ENCODE measurements at regions not wholly inside any gene's neighbourhood (a gene's known extent, or its start where the extent isn't known, plus 50 kb on each side); places are given as distances from the start of the nearest gene placed in this dataset.

- H3K23me2 ChIP-seq (ENCODE audit: low read depth, low read length): no peaks in the 10 kb centered on the region; the same call in 1 of the 2 replicates
- no peak overlapping the region for H3K4me2 ChIP-seq (ENCODE audit: insufficient read depth in 1 of 2, low read depth in 2 of 2, low read length in 2 of 2)
- TF ChIP-seq ASH2L (IDR thresholded peaks at IDR 0.05; ENCODE audit: low read length): no peak
- no peak for TF ChIP-seq CEBPB (IDR thresholded peaks at IDR 0.05; ENCODE audit: low read depth, low read length)
- TF ChIP-seq CREB1 (IDR thresholded peaks at IDR 0.05): no peak
- H3K27me3 ChIP-seq (replicated peaks in 1 of 4; ENCODE audit: control insufficient read depth in 3 of 4, extremely low read depth in 1 of 4, insufficient read depth in 3 of 4, low read length in 3 of 4): no peaks in the 10 kb centered on the region
- no peaks in the 10 kb centered on the region for H3K36me3 ChIP-seq (ENCODE audit: control insufficient read depth in 2 of 4, insufficient read depth in 4 of 4, low read length in 3 of 4)
- H2BK20ac ChIP-seq (ENCODE audit: low read length): no peak overlapping the region
- CTCF ChIA-PET (ENCODE audit: partially characterized antibody): interaction anchor here (0.6 to 4.4 kb wide), 9 partner anchors 15 to 1036 kb away, joined by 3 to 40 read pairs (median 4); no protein-coding TSS in a partner anchor
- H4K91ac ChIP-seq (replicated peaks; ENCODE audit: insufficient read length, low read length): no peak overlapping the region
- FAIRE-seq: no peak
- no peak overlapping the region for H2BK15ac ChIP-seq (ENCODE audit: low read length)
- H3K4ac ChIP-seq (replicated peaks; ENCODE audit: insufficient read length, low read depth, low read length): no peak overlapping the region
- no peak overlapping the region for H3K56ac ChIP-seq (replicated peaks; ENCODE audit: insufficient read length, low read depth, low read length)
- no peak overlapping the region for H3K4me3 ChIP-seq (ENCODE audit: extremely low read depth in 1 of 4, insufficient read depth in 2 of 4, low read depth in 3 of 4, low read length in 4 of 4)
- H3K9me3 ChIP-seq (ENCODE audit: insufficient read depth in 2 of 2, low read depth in 1 of 2, low read length in 1 of 2): peaks cover 0 to 6% of the 10 kb centered on the region in 2 experiments; a peak in 1 of 4 replicates
- H4K5ac ChIP-seq (ENCODE audit: insufficient read length, low read depth, low read length): no peak overlapping the region
- no peaks in the 10 kb centered on the region for H3K79me2 ChIP-seq (ENCODE audit: control insufficient read depth in 1 of 2, insufficient read depth in 2 of 2, low read length in 2 of 2)
- no peak for DNase-seq (ENCODE audit: low read depth in 1 of 2, low spot score in 2 of 2)
- no peak overlapping the region; the same call in 1 of the 2 replicates for H3K18ac ChIP-seq (ENCODE audit: extremely low read depth, low read length)
- no peaks in the 10 kb centered on the region for H3K79me1 ChIP-seq (ENCODE audit: low read depth, low read length)
- no peak overlapping the region for H3K23ac ChIP-seq (ENCODE audit: insufficient read length)
- H4K8ac ChIP-seq (ENCODE audit: extremely low read depth, insufficient read depth, low read length): no peak overlapping the region
- no peak overlapping the region for H2BK120ac ChIP-seq (replicated peaks; ENCODE audit: low read depth, low read length)
- POLR2A ChIA-PET (ENCODE audit: partially characterized antibody): no interaction called here
- no peaks in the 10 kb centered on the region for H4K20me1 ChIP-seq (replicated peaks in 1 of 2; ENCODE audit: control insufficient read depth in 1 of 2, insufficient read depth in 2 of 2, low read length in 2 of 2)
- no peak overlapping the region for H3K27ac ChIP-seq (ENCODE audit: low read depth, low read length)
- H2BK5ac ChIP-seq (ENCODE audit: low read depth, low read length): no peak overlapping the region
- no peak overlapping the region for H3K9ac ChIP-seq (replicated peaks in 1 of 4; ENCODE audit: extremely low read depth in 1 of 4, low read depth in 3 of 4, low read length in 3 of 4)
- H3K14ac ChIP-seq (ENCODE audit: insufficient read length): no peak overlapping the region
- peaks cover 0 to 3% (median 0%) of the 10 kb centered on the region in 4 experiments; a peak in 1 of 7 replicates for H3K4me1 ChIP-seq (replicated peaks in 1 of 4; ENCODE audit: control insufficient read depth in 3 of 4, insufficient read depth in 4 of 4, low read length in 3 of 4)
- H2BK12ac ChIP-seq (ENCODE audit: low read depth, low read length): 0 out of 2 replicates have a peak overlapping the region, but pooled peaks have one; percentile 42
- H2AK5ac ChIP-seq (ENCODE audit: low read depth, low read length): no peak overlapping the region
- WGBS, 2 experiments (ENCODE audit: extremely low coverage in 1 of 2, insufficient coverage in 1 of 2, insufficient read length in 1 of 2, insufficient replicate concordance in 2 of 2, low coverage in 1 of 2, low lambda C conversion rate in 2 of 2, missing lambda C conversion rate in 1 of 2): 91% methylated on average over 13 of the region's 13 CpGs; no CpG with 5 or more reads in 1 of the 2 experiments
- H2AFZ ChIP-seq (ENCODE audit: low read length): no peak overlapping the region
Measured at GRCh38 chr1:56411484-56412180, 167.7 kb downstream of the PLPP3 start.
